Posterior vena cava (tissue), 2 donors: ENCODE measurements at regions not wholly inside any gene's neighbourhood (a gene's known extent, or its start where the extent isn't known, plus 50 kb on each side); places are given as distances from the start of the nearest gene placed in this dataset.
"Not testable (repeated sequence)": the region's sequence is repeated elsewhere in the genome, so short reads cannot be mapped to it uniquely, and the experiment has no call there.

Experiments used
- DNase-seq: peaks from one replicate; pipeline ENCODE4 v3.0.0-alpha.2; 2020; ENCODE audit warnings: low spot score
- intact Hi-C, 2 donors: fragments of 100-400 bp; cut with DNase I; formaldehyde crosslinking; loops; one replicate each; pipeline versions ENCODE4 v1.14.1 to v1.14.2; 2022 to 2023
- donor health status: DM: yes; HTN: yes; CAD: no.
- donor health status: DM: yes; HTN: yes; CAD: no.

- intact Hi-C loops, result no loop called here
- DNase-seq, result no peak
Measured at GRCh38 chr2:167365216-167365615, 476.9 kb downstream of the XIRP2 start.

- intact Hi-C loops, result no loop called here
- no peak for DNase-seq
Measured at GRCh38 chr2:167361426-167361825, 473.1 kb downstream of the XIRP2 start.

GRCh38 chr2:167355821-167356220, 467.5 kb downstream of the XIRP2 start:
- DNase-seq, result no peak
- intact Hi-C loops, result no loop called here

- DNase-seq, result no peak
- intact Hi-C loops, result no loop called here
Measured at GRCh38 chr2:167353605-167354280, 465.5 kb downstream of the XIRP2 start.

- DNase-seq, result no peak
- intact Hi-C loops, result no loop called here
Measured at GRCh38 chr2:167345559-167345958, 457.3 kb downstream of the XIRP2 start.

- intact Hi-C loops, result no loop called here
- no peak for DNase-seq
Measured at GRCh38 chr2:167342769-167343168, 454.5 kb downstream of the XIRP2 start.

GRCh38 chr2:167340322-167340721, 452.0 kb downstream of the XIRP2 start:
- intact Hi-C loops, result no loop called here
- DNase-seq, result no peak

GRCh38 chr2:167336213-167336612, 447.9 kb downstream of the XIRP2 start:
- intact Hi-C loops, result loop anchor here in 1 of 2 donors (5.0 kb wide), 1 partner anchor 1126 kb away; no protein-coding TSS in a partner anchor
- no peak for DNase-seq

GRCh38 chr2:167335541-167335992, 447.3 kb downstream of the XIRP2 start:
- intact Hi-C loops, result loop anchor here in 1 of 2 donors (5.0 kb wide), 1 partner anchor 1127 kb away; no protein-coding TSS in a partner anchor
- no peak for DNase-seq

GRCh38 chr2:167334146-167334742, 446.0 kb downstream of the XIRP2 start:
- DNase-seq, result no peak
- intact Hi-C loops, result no loop called here

GRCh38 chr2:167333245-167333644, 445.0 kb downstream of the XIRP2 start:
- intact Hi-C loops, result no loop called here
- DNase-seq, result no peak

- intact Hi-C loops, result no loop called here
Measured at GRCh38 chr2:167332358-167332757, 444.1 kb downstream of the XIRP2 start.

GRCh38 chr2:167331636-167332232, 443.5 kb downstream of the XIRP2 start:
- intact Hi-C loops, result no loop called here

More at GRCh38 chr2:167332358-167332757, 444.1 kb downstream of the XIRP2 start:
- no peak for DNase-seq

GRCh38 chr2:167328808-167329207, 440.5 kb downstream of the XIRP2 start:
- intact Hi-C loops, DNase-seq: not testable (repeated sequence)

More at GRCh38 chr2:167331636-167332232, 443.5 kb downstream of the XIRP2 start:
- DNase-seq, result no peak

GRCh38 chr2:167322795-167323194, 434.5 kb downstream of the XIRP2 start:
- intact Hi-C loops, result loop anchor here in 1 of 2 donors (2.0 kb wide), 1 partner anchor 100 kb away; no protein-coding TSS in a partner anchor
- DNase-seq, result no peak

- no peak for DNase-seq
- intact Hi-C loops, result no loop called here
Measured at GRCh38 chr2:167318581-167318980, 430.3 kb downstream of the XIRP2 start.

GRCh38 chr2:167310442-167310841, 422.2 kb downstream of the XIRP2 start:
- no peak for DNase-seq
- intact Hi-C loops, result no loop called here
